GM04503 (cell line): ENCODE measurements at regions not wholly inside any gene's neighbourhood (a gene's known extent, or its start where the extent isn't known, plus 50 kb on each side); places are given as distances from the start of the nearest gene placed in this dataset.

Source experiments
- DNase-seq: peaks from one replicate; pipeline ENCODE4 v3.0.0-alpha.2; 2012; ENCODE audit warnings: low read depth

DNA sequence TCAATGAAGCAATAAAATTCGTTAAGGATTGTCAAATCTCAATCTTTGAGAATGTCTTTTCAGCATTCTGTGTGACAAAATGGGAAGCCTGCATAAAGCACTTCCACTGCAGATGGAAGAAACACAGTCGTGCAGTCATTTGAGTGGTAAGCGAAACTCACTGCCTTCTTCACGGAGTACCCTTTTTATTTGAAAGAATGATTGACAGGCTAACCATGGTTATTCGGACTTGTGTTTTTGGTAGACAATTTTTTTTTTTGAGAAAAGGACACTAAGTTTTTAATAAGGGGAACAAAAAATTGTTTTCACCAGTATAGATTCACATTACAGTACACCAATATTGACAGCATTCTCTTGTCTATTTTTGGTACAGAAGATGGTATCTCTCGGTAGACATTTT, 86.9 kb upstream of the MSX1 start:
- no peak for DNase-seq

DNA sequence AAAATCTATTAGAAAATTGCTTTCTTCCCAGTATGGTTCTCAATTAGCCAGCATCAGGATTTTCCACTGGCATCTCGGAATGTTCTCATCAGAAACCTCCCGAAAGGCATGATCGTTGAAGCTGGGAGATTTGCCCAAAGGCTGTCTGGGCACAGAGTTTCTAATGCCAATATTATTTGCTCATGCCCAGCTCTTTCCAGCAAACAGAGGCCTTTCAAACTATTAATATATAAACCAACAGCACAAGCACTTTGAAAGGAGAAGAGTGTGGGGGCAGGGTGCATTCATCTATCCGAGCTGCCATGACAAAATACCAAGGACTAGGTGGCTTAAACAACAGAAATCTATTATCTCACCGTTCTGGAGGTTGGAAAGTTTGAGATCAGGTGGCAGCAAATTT, 88.3 kb upstream of the MSX1 start:
- no peak for DNase-seq

DNA sequence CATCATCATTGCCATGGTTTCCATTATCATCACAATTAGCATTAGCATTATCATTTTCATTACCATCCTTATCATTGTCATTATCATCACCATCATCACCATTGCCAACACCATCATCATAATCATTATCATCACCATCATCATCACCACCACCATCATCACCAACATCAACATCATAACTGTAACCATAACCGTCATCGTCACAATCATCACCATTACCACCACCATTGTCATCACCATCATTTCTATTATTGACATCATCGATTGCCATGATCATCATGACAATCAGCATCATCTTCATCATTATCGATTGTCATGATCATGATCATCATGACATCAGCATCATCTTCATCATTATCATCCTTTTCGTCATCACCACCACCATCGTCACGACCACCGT, 88.9 kb upstream of the MSX1 start:
- DNase-seq: no peak

DNA sequence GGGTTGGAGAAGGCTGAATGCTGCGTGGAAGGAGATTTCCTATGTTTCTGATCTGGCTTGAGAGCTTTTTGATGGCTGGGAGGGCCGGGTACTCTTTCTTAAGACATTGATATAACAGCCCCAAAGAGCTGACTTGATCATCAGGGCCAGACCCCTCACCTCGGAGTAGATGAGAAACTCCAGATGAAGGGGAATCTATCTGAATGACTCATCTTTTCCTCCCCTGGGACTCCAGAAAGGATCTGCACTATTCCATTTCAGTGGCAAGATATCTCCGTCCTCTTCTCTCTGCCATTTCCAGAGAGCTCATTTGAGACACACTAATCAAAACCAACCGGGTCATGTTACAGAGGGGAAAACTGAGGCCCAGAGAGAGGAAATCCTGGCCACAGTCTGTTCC, 92.9 kb upstream of the MSX1 start:
- DNase-seq: no peak

DNA sequence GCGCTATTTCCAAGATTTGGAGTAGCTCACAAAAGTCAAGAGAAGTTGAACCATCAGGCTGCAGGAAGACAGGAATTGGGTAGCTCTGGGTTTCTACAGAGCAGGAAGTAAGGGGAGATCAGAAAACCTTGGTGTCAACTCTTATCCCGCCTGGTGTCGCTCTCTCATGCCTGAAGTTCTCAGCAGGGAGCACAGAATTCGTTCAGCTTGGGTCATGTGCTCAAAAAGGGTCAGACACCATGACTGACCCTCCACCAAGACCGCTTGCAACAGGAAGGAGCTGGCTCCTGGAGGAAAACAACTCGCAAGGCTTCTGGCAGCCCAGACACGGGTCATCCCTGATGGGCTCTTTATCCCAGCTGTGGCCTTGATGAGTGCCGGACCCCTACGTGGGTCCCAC, 93.7 kb upstream of the MSX1 start:
- no peak for DNase-seq

DNA sequence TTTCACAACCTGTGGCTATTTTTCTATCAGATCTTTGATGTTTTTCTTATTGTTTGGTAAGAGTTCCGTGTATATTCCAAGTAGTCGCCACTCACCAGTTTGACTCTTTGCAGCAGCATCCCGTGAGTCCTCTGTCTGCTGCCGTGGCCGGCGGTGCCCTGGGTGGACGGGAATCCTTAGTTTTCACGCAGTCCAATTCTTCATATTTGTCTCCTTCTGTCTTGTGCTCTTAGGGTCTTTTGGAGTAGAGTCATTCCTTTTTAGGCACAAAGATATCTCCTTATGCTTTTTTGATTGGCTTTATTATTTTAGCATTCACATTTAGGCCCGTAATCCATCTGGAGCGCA, 94.9 kb upstream of the MSX1 start:
- no peak for DNase-seq

DNA sequence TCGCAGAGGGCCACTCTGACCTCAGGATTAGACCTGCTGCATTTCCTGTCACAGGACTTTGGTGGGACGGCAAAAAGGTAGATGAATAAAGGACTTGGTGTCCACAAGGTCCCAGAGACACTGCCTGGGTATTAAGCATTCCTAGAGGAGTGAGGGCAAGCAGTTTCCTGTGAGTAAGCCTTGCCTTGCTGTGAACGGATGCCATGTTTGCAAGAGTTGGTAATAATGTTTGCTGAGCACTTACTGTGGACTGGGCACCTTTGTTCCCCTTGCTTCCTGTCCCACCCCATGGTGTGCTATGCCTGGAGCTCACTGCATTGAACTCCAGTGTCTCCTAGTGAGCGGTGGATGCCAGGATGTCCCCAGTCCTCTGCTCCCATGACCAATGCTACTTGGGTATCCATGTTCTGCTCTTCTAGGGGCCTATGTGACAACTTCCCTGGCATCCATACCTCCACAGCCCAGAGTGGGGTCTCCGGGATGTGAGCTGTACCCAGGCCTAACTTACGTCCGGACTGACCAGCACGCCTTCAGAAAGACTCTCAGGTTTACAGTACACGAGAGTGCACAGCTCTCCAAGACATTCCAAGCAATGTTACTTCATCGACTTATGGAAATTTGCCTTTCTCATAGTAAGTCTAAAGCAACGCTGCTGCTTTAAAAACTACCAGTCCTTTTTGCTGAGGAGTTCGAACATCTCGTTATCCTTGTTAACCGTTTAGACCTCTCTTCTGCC, 95.5 kb upstream of the MSX1 start:
- DNase-seq: no peak

DNA sequence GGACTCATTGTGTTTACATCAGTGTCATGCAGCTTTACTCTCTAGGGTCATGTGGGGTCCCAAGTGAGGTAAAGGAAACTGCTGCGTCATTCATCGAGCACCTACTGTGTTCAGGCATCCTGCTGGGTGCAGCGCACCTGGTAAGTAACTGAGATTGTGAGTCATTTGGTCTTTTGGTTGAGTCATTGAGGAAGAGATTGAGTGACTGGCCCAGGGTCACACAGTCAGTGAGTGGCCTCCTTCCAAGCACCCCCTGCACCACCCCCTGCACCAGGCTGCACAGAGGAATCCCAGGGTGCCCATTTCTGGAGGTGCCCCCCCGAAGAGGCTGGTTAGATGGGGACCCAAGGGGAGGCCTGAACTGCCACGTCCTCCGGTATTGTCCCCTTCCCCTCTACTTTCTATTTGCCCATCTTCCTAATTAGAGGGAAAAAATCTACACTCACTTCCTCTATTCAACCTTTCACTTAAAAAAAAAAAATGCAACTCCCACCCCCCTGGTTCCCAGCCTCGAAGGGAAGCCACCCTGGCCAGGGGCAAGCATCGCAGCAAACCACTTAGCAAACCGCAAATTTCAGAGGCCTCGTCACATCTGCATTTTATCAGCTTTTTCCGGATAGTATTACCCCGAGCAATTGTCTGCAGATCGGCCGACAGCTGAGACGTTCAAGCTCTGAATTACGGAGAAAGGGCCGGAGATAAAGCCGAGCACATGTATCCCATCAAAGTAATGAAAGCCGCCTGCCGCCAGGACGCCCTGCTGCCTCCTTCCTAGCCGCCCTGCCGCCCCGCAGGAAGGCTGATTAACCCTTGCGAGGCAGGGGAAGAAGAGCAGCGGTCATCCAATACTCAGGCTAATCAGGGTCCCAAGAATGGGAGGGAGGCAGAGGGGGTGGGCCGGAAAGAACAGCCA, 96.3 kb upstream of the MSX1 start:
- no peak for DNase-seq

DNA sequence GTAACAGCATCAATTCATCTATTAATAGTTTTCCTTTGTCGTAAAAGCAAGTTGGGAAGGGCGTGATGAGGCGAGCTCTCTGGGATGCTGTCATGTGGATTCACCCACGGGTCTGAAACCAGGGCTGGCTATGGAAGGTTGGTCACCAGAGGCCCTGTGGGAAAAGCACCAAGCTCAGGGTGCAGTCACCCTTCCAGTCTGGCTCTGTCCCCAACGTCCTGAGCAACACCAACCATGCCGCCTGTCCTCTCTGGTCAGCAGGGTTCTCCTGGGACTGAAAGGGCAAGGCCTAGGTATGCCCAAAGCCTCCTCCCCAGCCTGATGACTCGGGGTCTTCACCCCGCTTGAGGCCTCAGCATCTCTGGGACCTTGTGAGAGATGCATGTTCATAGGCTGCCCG, 97.2 kb upstream of the MSX1 start:
- no peak for DNase-seq

DNA sequence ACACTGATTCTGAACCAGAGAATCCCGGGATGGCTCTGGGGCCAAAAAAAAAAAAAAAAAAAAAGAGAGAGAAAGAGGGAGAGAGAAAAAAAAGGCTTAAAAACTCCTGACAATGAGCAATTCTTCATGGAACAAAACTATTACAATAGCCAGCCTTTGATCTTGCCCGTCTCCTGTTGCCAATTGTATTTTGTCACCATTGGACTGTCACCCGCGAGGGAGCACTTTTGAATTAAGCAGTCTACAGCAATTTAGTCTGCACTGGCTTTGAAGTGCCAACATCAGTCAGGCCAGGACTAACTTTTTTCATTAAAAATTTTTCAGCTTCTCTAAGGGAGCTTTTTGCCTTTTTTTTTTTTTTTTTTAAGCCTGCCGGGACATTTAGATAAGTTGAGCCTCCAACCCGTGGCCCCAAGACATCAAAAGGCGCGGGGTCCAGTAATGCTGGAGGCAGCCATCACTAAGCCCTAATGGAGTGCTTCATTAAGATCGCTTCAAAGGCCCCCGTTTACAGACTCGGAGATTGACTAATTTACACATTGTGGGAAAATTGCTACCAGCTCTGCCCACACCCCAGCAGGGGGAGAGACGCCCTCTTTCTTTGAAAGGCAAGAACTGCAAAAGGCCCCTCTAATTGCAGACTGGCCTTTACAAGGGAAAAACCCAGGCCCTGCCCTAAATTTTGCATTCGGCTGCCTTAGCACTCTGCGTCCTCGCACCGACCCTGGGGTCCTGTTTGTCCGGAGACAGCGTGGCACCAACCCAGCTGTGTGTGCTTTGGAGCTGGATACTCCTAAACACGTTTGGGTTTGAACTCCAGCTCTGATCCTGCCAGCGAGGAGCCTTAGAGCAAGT, 98.1 kb upstream of the MSX1 start:
- DNase-seq: no peak

DNA sequence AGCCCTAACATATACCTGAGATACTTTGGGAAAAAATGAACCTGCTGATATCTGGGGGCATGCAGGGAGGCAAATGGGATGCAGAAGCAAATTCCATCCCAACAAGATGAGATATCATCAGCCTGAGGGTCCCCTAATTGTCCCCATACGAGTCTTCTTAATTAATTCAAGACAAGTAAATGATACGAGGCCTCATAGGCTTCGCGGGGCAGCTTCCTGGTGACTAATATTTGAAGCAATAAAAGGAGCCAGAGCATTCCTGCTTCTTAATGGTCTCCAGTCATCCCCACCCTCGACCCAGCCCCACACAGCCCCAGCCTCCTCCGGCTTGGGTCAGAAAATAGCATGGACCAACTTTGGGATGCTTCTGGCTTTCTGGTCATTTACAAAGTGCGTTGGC, 99.6 kb upstream of the MSX1 start:
- DNase-seq: no peak

DNA sequence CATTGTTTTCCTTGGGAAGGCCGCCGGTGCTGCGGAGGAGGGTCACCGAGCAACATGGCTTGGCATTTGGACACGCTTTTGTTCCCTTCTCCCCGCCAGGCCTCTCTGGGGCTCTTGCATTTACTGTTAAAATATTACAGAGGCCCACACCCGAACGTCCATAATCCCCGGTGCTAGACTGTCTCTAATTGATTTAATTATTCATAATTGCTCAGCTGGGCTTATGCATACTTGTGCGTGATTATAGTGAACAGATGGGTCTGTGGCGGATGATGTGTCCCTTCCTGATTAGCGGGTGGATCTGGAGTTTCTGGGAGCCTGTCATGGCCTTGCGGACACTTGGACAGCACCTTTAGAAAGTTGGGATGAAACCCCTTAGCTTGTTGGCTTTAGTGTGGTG, 100.2 kb upstream of the MSX1 start:
- no peak for DNase-seq

DNA sequence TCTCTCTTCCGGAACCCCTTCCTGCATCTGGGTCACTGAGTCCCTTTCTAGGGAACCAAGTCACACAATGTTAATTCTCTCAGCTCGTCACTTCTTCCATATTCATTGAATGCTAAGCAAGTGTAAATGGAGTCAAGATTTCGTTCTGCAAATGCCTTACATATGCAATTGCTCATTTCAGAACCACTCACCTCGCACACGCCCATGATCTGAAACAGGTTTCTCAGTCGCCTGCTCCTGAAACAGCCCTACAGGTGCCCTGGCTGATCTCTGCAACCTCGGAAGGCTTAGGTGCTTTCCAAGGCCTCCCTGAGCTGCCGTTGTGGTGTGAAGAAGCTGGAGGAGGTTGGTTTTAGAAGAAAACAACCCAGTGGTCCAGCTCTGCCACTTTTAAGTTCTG, 100.8 kb upstream of the MSX1 start:
- DNase-seq: no peak

DNA sequence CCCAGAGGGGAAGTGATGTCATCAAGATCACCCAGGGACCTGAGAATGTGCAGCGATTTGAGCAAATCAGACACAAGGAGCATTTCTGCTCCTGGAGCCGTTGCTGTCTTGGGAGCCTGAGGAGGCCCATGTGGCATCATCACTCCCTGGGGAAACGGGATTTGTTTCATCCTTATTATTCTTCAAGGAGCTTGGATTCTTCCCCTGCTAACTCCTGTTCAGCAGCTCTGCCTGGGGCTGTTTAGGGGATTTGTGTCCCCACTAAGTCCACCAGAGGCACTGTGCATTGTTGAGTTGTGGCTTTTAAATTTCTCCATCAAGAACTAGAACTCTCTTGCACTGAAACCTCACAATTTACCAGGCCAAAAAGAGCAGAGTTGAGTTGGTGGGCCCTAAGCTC, 104.2 kb upstream of the MSX1 start:
- DNase-seq: no peak

DNA sequence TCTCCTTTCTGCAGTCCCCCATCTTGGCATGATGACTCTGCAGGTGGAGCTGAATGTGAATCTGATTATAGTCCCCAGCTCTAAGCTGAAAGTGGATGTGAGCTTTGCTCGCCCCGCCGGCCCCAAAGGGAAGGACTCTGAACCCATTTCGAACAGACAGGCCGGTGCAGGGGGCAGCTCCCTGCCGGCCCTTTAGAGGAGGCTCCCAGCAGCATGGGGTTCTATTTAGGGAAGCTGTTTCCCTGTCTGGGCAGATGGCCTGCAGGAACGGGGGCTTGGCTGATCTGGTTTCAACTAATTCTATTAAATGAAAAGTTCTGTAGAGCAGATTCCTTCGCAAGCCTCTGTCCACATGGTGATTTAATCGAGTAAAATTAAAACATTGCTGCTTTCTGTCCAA, 104.8 kb upstream of the MSX1 start:
- DNase-seq: no peak

DNA sequence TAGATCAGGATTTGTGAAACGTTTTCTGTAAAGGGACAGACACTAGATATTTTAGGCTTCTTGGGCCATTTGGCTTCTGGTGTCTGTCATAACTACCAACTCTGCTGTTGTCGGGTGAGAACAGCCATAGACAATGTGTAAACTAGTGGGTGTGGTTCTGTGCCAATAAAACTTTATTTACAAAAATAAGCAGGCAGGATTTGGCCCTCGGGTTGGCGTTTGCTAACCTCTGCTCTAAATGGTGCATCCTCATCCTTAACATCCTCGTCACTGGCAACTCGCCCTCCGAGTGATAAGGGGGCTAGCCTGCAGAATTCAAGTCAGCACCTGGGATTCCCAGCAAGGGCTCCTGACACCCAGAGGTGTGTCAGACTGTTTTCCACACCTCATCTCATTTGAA, 105.8 kb upstream of the MSX1 start:
- DNase-seq: no peak

DNA sequence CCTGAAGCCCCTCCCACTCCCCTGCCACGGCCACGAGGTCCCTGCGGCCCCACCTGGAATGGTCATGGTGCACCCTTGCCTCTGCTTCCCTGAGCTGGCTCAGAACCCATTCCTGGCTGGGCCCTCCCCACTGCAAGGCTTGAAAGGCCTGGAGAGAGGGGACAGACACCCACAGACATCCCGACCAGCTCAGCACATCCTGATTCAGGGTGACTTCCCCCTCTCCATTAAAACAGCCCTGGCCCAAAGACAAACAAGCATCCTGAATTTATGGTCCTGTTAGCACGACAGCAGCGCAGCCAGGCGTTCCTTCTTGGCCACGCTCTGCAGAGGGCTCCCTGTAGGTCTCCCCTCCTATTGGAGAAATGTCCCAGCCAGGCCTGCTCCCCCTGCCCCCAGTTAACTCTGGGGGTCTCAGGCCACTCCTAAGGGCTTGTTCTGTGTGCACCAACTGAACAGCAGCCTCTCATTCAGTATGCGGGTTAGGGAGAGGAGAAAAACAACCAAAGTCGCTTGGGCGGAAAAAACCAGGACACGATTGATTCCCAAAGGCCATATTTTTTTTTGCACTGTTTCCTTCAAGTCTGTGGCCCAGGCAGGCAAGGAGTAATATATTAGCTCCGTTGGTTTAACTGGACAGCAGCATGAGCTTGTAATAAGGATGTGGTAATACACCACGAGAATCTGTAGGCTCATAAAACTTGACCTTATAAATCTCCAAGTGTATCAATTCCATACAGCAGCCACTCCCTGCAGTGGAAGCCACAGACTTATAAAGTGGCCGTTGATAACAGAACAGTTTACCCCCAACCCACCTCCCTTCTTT, 106.7 kb upstream of the MSX1 start:
- DNase-seq: peak; percentile 15

DNA sequence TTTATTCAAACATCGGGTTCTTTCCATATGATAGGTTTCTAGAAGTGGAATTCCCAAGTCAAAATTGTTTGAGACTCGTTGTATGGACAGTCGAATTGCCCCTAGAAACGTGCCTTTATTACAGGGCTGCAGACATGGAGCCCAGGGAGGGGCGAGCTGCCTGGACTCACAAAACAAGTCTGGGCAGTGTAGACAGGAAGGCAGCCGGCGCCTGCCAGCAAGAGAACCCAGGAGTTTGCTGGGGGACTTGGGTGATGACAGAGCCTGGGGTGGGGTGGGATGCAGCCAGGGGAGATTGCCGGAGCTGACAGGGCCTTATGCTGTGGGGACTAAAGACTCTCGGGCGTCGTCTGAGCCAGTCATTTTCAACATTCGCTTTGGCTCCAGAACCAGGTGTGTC, 107.4 kb upstream of the MSX1 start:
- DNase-seq: no peak

DNA sequence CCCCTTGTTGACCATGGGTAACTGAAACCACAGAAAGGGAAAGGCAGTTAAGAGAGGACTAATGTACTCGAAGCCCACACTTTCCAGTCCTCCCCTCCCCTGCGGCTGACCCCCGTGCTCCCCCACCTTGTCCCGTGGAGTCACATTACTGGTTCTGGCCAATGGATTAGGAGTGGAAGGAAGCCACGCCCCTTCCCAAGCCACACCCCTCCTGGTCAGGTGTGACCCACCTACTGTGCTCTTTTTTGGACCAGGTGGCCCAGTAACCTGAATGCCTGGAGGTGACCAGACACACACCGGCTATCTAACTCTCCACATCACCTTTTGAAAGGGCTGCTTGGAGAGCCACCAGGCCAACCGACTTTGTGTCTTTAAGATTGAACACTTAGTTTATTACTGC, 109.3 kb upstream of the MSX1 start:
- no peak for DNase-seq

DNA sequence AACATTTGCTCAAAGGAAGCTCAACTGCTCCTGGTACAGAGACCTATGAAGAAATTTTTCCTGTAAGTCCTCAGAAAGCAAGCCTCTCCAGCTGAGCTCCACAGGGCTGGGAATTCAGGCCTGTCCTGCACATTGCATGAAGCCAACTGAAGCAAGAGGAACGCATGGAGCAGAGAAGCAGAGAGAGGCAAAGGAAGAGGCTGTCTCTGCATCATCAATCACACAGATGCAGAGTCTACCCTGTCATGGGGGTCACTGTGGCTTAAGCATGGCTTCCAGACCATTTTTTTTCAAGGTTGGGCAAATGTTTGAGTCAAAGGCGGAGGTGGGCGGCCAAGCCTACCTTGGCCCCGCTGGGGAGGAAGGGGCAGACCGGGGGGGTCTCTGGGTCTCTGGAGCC, 110.3 kb upstream of the MSX1 start:
- no peak for DNase-seq

DNA sequence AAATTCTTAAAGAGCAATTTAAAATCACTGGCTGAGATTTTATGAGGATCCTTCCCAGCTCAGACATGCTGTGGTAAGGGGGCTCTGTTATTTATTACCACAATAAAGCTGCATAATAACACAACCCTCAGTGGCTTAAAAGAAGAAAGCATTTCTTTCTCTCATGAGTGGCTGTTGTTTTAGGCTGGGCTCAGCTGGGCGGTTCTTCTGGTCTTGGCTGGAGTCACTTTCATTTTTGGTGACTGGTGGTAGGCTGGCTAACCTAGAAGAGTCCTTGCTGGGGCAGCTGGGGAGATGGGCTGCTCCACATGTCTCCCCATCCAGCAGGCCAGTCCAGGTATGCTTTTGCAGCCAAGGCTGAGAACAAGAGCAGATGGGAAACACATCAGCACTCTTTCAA, 113.0 kb upstream of the MSX1 start:
- DNase-seq: no peak

DNA sequence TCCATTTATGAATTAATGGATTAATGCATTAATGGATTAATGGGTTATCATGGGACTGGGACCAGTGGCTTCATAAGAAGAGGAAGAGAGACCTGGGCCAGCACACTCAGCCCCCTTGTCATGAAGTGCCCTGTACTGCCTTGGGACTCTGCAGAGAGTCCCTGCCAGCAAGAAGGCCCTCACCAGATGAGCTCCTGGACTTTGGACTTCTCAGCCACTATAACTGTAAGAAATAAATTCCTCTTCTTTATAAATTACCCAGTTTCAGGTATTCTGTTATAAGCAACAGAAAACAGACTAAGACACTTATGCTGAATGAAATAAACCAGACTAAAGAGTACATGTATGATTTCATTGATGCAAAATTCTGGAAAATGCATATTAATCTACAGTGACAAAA, 119.4 kb upstream of the MSX1 start:
- DNase-seq: no peak
